ENCODE measurements at regions not wholly inside any gene's neighbourhood (a gene's known extent, or its start where the extent isn't known, plus 50 kb on each side); places are given as distances from the start of the nearest gene placed in this dataset.
"Not testable (repeated sequence)": the region's sequence is repeated elsewhere in the genome, so short reads cannot be mapped to it uniquely, and the experiment has no call there.

- no peak for DNase-seq (ENCODE audit: low spot score)
These were observed 114.2 kb downstream of the RTP5 start for GRCh38 chr2:241983571-241984270.

GRCh38 chr2:241984271-241984655 lies 114.7 kb downstream of the RTP5 start:
- no peak for DNase-seq (ENCODE audit: low spot score)

GRCh38 chr2:241984658-241985057 lies 115.1 kb downstream of the RTP5 start:
- no peak for DNase-seq (ENCODE audit: low spot score)

GRCh38 chr2:241985161-241985985 lies 115.8 kb downstream of the RTP5 start:
- not testable (repeated sequence) for DNase-seq (ENCODE audit: low spot score)

GRCh38 chr2:241985986-241986329 lies 116.4 kb downstream of the RTP5 start:
- DNase-seq (ENCODE audit: low spot score): no peak

GRCh38 chr2:241986836-241987641 lies 117.5 kb downstream of the RTP5 start:
- DNase-seq (ENCODE audit: low spot score): no peak

GRCh38 chr2:241987726-241988125 lies 118.2 kb downstream of the RTP5 start:
- DNase-seq (ENCODE audit: low spot score): no peak

GRCh38 chr2:241988146-241988545 lies 118.6 kb downstream of the RTP5 start:
- DNase-seq (ENCODE audit: low spot score): no peak

GRCh38 chr2:241989074-241989473 lies 119.5 kb downstream of the RTP5 start:
- DNase-seq (ENCODE audit: low spot score): no peak

- DNase-seq (ENCODE audit: low spot score): no peak
These were observed 120.9 kb downstream of the RTP5 start for GRCh38 chr2:241990466-241990865.

GRCh38 chr2:241991299-241991698 lies 121.8 kb downstream of the RTP5 start:
- DNase-seq (ENCODE audit: low spot score): no peak

- no peak for DNase-seq (ENCODE audit: low spot score)
These were observed 123.2 kb downstream of the RTP5 start for GRCh38 chr2:241992753-241993152.

GRCh38 chr2:241993386-241994005 lies 124.0 kb downstream of the RTP5 start:
- no peak for DNase-seq (ENCODE audit: low spot score)

- DNase-seq (ENCODE audit: low spot score): no peak
These were observed 124.6 kb downstream of the RTP5 start for GRCh38 chr2:241994086-241994485.

GRCh38 chr2:241994556-241995213 lies 125.2 kb downstream of the RTP5 start:
- DNase-seq (ENCODE audit: low spot score): no peak

GRCh38 chr2:241996100-241996499 lies 126.6 kb downstream of the RTP5 start:
- no peak for DNase-seq (ENCODE audit: low spot score)

GRCh38 chr2:241997017-241997416 lies 127.5 kb downstream of the RTP5 start:
- DNase-seq (ENCODE audit: low spot score): no peak

GRCh38 chr2:241999184-241999583 lies 129.7 kb downstream of the RTP5 start:
- no peak for DNase-seq (ENCODE audit: low spot score)

- no peak for DNase-seq (ENCODE audit: low spot score)
These were observed 132.3 kb downstream of the RTP5 start for GRCh38 chr2:242001853-242002252.

GRCh38 chr2:242002944-242003343 lies 133.4 kb downstream of the RTP5 start:
- DNase-seq (ENCODE audit: low spot score): no peak

- no peak for DNase-seq (ENCODE audit: low spot score)
These were observed 134.8 kb downstream of the RTP5 start for GRCh38 chr2:242004223-242004901.
